GM12878 (cell line): ENCODE measurements at regions not wholly inside any gene's neighbourhood (a gene's known extent, or its start where the extent isn't known, plus 50 kb on each side); places are given as distances from the start of the nearest gene placed in this dataset.

Experiments
- ATAC-seq: fragments of 200-7000 bp; cut with Tn5 transposase; 3 replicates; pipeline ENCODE4 v1.9.1; 2020; ENCODE audit warnings: mild to moderate bottlenecking, moderate library complexity
- BruUV-seq: library from RNA; stranded (reverse); fragments of 400-500 nt; replicated peaks from 2 replicates; lab custom pipeline; 2021; lab: Mats Ljungman, UMichigan
- CTCF ChIA-PET: fragments of 300-600 bp; sonication (Branson Sonifier 250); formaldehyde crosslinking; extraction: SDS; loops from one replicate; lab custom pipeline; 2021; ENCODE audit warnings: inconsistent platforms; lab: Yijun Ruan, JAX
- POLR2A ChIA-PET: fragments of 350-600 bp; formaldehyde crosslinking; extraction: SDS; loops from one replicate; lab custom pipeline; 2021; ENCODE audit warnings: inconsistent platforms; lab: Charles Lee
- RAD21 ChIA-PET: fragments of 300-600 bp; sonication (Branson Sonifier 250); formaldehyde crosslinking; loops from one replicate; lab custom pipeline; 2023; ENCODE audit warnings: antibody characterized with exemption; ENCODE audit not compliant: unreplicated experiment; lab: Charles Lee
- SMC1A ChIA-PET: fragments of 300-600 bp; sonication (Branson Sonifier 250); formaldehyde crosslinking; loops from one replicate; lab custom pipeline; 2023; ENCODE audit not compliant: unreplicated experiment, uncharacterized antibody; lab: Charles Lee
- DNase-seq: peaks from one replicate; pipeline ENCODE4 v3.0.0-alpha.2; 2011; ENCODE audit warnings: low read depth, low spot score
- FAIRE-seq: peaks from 3 replicates; lab custom pipeline; 2011; peaks lifted over from hg19 to GRCh38; lab: Jason Lieb, UNC
- H2AFZ ChIP-seq: 2 replicates; pipeline ENCODE4 v1.6.0; 2011; ENCODE audit warnings: low read depth, low read length, control low read depth; ENCODE audit not compliant: control insufficient read depth
- H3K27ac ChIP-seq: 2 replicates; pipeline ENCODE4 v1.5.1; 2011; ENCODE audit warnings: control low read depth; ENCODE audit not compliant: control insufficient read depth, insufficient read depth
- H3K27me3 ChIP-seq, 2 experiments: replicated peaks in 1 of 2; 2 replicates each; pipeline versions ENCODE4 v1.6.0 to v1.6.1; 2011; ENCODE audit warnings: low read length in 1 of 2; ENCODE audit not compliant: control insufficient read depth in 2 of 2, insufficient read depth in 2 of 2
- H3K36me3 ChIP-seq, 2 experiments: 2 replicates each; pipeline ENCODE4 v1.5.1; 2011; ENCODE audit warnings: low read length in 1 of 2; ENCODE audit not compliant: control insufficient read depth in 2 of 2, insufficient read depth in 2 of 2
- H3K4me1 ChIP-seq: 2 replicates; pipeline ENCODE4 v1.6.1; 2011; ENCODE audit warnings: mild to moderate bottlenecking, low read length, moderate library complexity, mixed read lengths; ENCODE audit not compliant: control insufficient read depth, insufficient read depth
- H3K4me2 ChIP-seq: 2 replicates; pipeline ENCODE4 v1.6.0; 2011; ENCODE audit warnings: control low read depth; ENCODE audit not compliant: control insufficient read depth, insufficient read depth
- H3K4me3 ChIP-seq: fragments of 200-600 bp; sonication (generic); 2 replicates; pipeline ENCODE4 v1.5.1; 2016
- H3K79me2 ChIP-seq: 2 replicates; pipeline ENCODE4 v1.6.0; 2011; ENCODE audit warnings: low read length; ENCODE audit not compliant: control insufficient read depth, insufficient read depth
- H3K9ac ChIP-seq: 2 replicates; pipeline ENCODE4 v1.8.0; 2011; ENCODE audit warnings: low read length, control low read depth, mixed read lengths; ENCODE audit not compliant: control insufficient read depth, insufficient read depth
- H3K9me3 ChIP-seq: replicated peaks from 3 replicates; pipeline ENCODE4 v1.5.1; 2011; ENCODE audit warnings: mild to moderate bottlenecking, low read length; ENCODE audit not compliant: control insufficient read depth, insufficient read depth
- H4K20me1 ChIP-seq: 2 replicates; pipeline ENCODE4 v1.6.0; 2011; ENCODE audit not compliant: control insufficient read depth, insufficient read depth
- MEF2B ChIP-seq: fragments of 450-650 bp; IDR thresholded peaks from 2 replicates; pipeline ENCODE4 v1.6.1; 2018; ENCODE audit warnings: mild to moderate bottlenecking, moderate library complexity; ENCODE audit not compliant: partially characterized antibody, poor library complexity, severe bottlenecking
- NFYB ChIP-seq: IDR thresholded peaks from 2 replicates; pipeline ENCODE4 v1.6.1; 2011; ENCODE audit warnings: low read depth, mild to moderate bottlenecking, low read length, improper control_type of control experiment, moderate library complexity; ENCODE audit not compliant: insufficient read depth
- RFX5 ChIP-seq: IDR thresholded peaks from 2 replicates; pipeline ENCODE4 v1.6.1; 2011; ENCODE audit warnings: low read depth, low read length, improper control_type of control experiment
- TARDBP ChIP-seq: IDR thresholded peaks from 2 replicates; pipeline ENCODE4 v1.6.1; 2016; ENCODE audit warnings: borderline replicate concordance
- WGBS: methylation state at CpG from one replicate; pipeline ENCODE4 v1.1.6; 2016; ENCODE audit warnings: low lambda C conversion rate; ENCODE audit not compliant: insufficient replicate concordance, insufficient coverage; ENCODE audit errors: missing lambda C conversion rate; 5-methylcytosine and 5-hydroxymethylcytosine counted together
- in situ Hi-C: fragments of 300-500 bp; cut with MboI; formaldehyde crosslinking; loops from 9 replicates; pipeline ENCODE4 v1.14.3; 2018; ENCODE audit warnings: mixed read lengths
- intact Hi-C: fragments of 100-400 bp; cut with micrococcal nuclease; formaldehyde crosslinking; loops from one replicate; pipeline ENCODE4 v1.14.2; 2022; ENCODE audit not compliant: unreplicated experiment
- TF ChIP-seq, protein P1 (sequence below): IDR thresholded peaks from 2 replicates; pipeline ENCODE4 v1.6.1; 2012; ENCODE audit warnings: improper control_type of control experiment, low read depth, low read length; ENCODE audit not compliant: insufficient replicate concordance
- TF ChIP-seq, protein P2 (sequence below): fragments of 150-350 bp; IDR thresholded peaks from 2 replicates; pipeline ENCODE4 v1.6.1; 2016; ENCODE audit warnings: low read depth, low read length
- TF ChIP-seq, protein P3 (sequence below): fragments of 450-650 bp; IDR thresholded peaks from 2 replicates; pipeline ENCODE4 v1.6.1; 2017; ENCODE audit warnings: mild to moderate bottlenecking, moderate library complexity

DNA sequence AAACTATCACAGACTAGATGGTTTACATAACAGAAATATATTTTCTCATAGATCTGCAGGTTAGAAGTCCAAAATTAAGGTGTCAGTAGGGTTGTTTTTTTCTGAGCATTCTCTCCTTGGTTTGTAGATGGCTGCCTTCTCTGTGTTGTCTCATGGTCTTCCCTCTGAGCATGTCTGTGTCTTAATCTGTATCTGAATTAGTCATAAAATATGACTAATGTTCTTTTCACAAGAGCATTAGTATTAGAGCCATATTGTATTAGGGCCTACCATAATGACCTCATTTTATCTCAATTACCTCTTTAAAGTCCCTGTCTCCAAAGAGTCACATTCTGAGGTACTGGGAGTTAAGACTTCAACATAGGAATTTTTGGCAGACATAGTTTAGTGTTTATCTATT, 77.2 kb upstream of the OBI1 start (continued):
- TF ChIP-seq, protein P1, sequence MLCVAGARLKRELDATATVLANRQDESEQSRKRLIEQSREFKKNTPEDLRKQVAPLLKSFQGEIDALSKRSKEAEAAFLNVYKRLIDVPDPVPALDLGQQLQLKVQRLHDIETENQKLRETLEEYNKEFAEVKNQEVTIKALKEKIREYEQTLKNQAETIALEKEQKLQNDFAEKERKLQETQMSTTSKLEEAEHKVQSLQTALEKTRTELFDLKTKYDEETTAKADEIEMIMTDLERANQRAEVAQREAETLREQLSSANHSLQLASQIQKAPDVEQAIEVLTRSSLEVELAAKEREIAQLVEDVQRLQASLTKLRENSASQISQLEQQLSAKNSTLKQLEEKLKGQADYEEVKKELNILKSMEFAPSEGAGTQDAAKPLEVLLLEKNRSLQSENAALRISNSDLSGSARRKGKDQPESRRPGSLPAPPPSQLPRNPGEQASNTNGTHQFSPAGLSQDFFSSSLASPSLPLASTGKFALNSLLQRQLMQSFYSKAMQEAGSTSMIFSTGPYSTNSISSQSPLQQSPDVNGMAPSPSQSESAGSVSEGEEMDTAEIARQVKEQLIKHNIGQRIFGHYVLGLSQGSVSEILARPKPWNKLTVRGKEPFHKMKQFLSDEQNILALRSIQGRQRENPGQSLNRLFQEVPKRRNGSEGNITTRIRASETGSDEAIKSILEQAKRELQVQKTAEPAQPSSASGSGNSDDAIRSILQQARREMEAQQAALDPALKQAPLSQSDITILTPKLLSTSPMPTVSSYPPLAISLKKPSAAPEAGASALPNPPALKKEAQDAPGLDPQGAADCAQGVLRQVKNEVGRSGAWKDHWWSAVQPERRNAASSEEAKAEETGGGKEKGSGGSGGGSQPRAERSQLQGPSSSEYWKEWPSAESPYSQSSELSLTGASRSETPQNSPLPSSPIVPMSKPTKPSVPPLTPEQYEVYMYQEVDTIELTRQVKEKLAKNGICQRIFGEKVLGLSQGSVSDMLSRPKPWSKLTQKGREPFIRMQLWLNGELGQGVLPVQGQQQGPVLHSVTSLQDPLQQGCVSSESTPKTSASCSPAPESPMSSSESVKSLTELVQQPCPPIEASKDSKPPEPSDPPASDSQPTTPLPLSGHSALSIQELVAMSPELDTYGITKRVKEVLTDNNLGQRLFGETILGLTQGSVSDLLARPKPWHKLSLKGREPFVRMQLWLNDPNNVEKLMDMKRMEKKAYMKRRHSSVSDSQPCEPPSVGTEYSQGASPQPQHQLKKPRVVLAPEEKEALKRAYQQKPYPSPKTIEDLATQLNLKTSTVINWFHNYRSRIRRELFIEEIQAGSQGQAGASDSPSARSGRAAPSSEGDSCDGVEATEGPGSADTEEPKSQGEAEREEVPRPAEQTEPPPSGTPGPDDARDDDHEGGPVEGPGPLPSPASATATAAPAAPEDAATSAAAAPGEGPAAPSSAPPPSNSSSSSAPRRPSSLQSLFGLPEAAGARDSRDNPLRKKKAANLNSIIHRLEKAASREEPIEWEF = no peak

DNA sequence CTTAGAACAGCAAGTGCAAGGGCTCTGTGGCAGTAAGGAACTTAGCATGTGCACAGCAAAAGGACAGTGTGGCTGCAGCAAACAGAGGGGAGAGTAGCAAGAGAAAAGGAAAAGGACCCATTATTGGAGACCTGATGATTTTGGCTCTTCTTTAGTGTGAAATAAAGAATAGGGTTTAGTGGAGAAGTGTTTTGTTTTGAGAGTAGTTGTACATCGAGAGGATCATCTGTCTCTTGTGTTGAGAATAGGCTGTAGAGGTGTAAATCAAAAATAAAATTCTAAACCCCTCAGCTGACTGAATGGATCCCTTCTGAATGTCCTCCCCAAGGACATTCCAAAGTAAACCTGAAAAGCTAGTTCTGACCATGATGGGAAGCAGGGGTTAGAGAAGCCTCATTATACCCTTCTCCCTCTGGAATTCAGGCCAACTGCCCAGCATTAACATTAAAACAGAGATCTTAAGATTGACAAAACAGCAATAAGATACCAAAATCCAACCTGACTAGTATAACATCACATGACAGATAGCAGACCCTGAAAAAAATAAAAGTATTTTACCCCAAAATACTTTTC, 73.6 kb upstream of the OBI1 start:
- POLR2A ChIA-PET = no interaction called here
- Histone ChIP-seq H3K4me3 (no peak overlapping the region), H3K79me2 (no peaks in the 10 kb centered on the region), H3K36me3 (no peaks in the 10 kb centered on the region), H3K4me1 (no peaks in the 10 kb centered on the region), H4K20me1 (no peaks in the 10 kb centered on the region), H3K27me3 (no peaks in the 10 kb centered on the region), H3K9ac (no peak overlapping the region), H3K4me2 (no peak overlapping the region), H2AFZ (no peak overlapping the region), H3K9me3 (no peaks in the 10 kb centered on the region), H3K27ac (no peak overlapping the region)
- DNase-seq (no peak), FAIRE-seq (no peak), ATAC-seq (no peak)
- RAD21 ChIA-PET = no interaction called here
- intact Hi-C loops = no loop called here
- no TSS peak for BruUV-seq
- CTCF ChIA-PET = no interaction called here
- in situ Hi-C loops = no loop called here
- WGBS = 7% methylated on average over 1 of the region's 1 CpG
- SMC1A ChIA-PET = interaction anchor here (0.7 kb wide), 1 partner anchor 809 kb away, joined by 3 read pairs; no protein-coding TSS in a partner anchor
- TF ChIP-seq, protein P2, sequence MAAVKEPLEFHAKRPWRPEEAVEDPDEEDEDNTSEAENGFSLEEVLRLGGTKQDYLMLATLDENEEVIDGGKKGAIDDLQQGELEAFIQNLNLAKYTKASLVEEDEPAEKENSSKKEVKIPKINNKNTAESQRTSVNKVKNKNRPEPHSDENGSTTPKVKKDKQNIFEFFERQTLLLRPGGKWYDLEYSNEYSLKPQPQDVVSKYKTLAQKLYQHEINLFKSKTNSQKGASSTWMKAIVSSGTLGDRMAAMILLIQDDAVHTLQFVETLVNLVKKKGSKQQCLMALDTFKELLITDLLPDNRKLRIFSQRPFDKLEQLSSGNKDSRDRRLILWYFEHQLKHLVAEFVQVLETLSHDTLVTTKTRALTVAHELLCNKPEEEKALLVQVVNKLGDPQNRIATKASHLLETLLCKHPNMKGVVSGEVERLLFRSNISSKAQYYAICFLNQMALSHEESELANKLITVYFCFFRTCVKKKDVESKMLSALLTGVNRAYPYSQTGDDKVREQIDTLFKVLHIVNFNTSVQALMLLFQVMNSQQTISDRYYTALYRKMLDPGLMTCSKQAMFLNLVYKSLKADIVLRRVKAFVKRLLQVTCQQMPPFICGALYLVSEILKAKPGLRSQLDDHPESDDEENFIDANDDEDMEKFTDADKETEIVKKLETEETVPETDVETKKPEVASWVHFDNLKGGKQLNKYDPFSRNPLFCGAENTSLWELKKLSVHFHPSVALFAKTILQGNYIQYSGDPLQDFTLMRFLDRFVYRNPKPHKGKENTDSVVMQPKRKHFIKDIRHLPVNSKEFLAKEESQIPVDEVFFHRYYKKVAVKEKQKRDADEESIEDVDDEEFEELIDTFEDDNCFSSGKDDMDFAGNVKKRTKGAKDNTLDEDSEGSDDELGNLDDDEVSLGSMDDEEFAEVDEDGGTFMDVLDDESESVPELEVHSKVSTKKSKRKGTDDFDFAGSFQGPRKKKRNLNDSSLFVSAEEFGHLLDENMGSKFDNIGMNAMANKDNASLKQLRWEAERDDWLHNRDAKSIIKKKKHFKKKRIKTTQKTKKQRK = no peak
- TF ChIP-seq, protein P3, sequence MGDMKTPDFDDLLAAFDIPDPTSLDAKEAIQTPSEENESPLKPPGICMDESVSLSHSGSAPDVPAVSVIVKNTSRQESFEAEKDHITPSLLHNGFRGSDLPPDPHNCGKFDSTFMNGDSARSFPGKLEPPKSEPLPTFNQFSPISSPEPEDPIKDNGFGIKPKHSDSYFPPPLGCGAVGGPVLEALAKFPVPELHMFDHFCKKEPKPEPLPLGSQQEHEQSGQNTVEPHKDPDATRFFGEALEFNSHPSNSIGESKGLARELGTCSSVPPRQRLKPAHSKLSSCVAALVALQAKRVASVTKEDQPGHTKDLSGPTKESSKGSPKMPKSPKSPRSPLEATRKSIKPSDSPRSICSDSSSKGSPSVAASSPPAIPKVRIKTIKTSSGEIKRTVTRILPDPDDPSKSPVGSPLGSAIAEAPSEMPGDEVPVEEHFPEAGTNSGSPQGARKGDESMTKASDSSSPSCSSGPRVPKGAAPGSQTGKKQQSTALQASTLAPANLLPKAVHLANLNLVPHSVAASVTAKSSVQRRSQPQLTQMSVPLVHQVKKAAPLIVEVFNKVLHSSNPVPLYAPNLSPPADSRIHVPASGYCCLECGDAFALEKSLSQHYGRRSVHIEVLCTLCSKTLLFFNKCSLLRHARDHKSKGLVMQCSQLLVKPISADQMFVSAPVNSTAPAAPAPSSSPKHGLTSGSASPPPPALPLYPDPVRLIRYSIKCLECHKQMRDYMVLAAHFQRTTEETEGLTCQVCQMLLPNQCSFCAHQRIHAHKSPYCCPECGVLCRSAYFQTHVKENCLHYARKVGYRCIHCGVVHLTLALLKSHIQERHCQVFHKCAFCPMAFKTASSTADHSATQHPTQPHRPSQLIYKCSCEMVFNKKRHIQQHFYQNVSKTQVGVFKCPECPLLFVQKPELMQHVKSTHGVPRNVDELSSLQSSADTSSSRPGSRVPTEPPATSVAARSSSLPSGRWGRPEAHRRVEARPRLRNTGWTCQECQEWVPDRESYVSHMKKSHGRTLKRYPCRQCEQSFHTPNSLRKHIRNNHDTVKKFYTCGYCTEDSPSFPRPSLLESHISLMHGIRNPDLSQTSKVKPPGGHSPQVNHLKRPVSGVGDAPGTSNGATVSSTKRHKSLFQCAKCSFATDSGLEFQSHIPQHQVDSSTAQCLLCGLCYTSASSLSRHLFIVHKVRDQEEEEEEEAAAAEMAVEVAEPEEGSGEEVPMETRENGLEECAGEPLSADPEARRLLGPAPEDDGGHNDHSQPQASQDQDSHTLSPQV = no peak
- TF ChIP-seq MEF2B = no peak
- TF ChIP-seq TARDBP = no peak
- no peak for TF ChIP-seq RFX5
- no peak for TF ChIP-seq NFYB
